ENCODE measurements at regions not wholly inside any gene's neighbourhood (a gene's known extent, or its start where the extent isn't known, plus 50 kb on each side); places are given as distances from the start of the nearest gene placed in this dataset.

- TF ChIP-seq EZH2phosphoT487 (IDR thresholded peaks at IDR 0.05; ENCODE audit: borderline replicate concordance, low read length) (no peak), CTCF (conservative IDR thresholded peaks at IDR 0.05; ENCODE audit: low read depth, low read length) (no peak; the same call in 1 of the 2 replicates), EZH2 (IDR thresholded peaks at IDR 0.05; ENCODE audit: low read length, unreplicated experiment) (no peak)
These were observed 288.2 kb downstream of the CENPW start for GRCh38 chr6:126628125-126628524.
